HG03575 (cell line): ENCODE measurements at regions not wholly inside any gene's neighbourhood (a gene's known extent, or its start where the extent isn't known, plus 50 kb on each side); places are given as distances from the start of the nearest gene placed in this dataset.

Experiments
- ATAC-seq: cut with Tn5 transposase; IDR thresholded peaks from one replicate; pipeline ENCODE4 v1.9.1; 2021; ENCODE audit not compliant: unreplicated experiment, insufficient number of reproducible peaks, low FRiP score; ENCODE audit errors: extremely low read depth

DNA sequence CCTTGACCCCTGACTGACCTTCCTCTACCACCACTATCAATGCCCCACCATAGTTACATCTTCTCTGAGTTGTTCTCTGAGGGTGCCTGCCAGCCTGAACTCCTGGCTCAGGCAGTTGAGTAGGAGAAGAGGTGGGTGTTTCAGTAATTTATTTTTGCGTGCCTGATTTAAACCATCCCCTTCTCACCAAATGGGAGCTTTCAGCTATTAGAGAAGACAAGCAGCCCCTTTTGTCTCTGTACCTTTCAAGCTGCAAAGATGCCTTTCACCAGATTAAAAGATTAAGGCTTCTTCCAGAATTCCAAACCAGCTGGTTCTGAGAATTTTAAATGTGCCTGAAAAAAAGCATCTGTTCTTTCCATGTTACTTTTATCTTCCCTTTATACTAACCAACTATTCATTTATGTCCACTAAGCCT lies 223.8 kb downstream of the FAM76B start:
- no peak for ATAC-seq

DNA sequence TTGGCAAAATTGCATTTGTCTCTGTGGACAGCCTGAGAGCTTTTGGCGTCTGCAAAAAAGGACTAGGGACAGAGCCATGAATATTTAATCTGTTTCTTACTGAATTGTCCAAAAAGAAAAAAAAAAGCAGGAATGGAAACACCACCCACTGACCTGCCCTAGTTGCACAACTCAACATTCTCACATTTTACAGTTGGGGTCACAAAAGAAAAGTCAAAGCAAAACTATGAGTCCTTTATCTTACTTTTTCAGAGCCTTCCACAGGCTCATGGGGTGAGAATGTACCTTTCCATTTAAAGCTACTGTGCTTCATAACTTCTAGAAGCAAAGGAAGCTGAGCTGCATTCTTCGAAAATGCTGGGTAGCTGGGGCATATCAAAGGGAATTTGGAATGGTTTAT lies 225.7 kb downstream of the FAM76B start:
- no peak for ATAC-seq

DNA sequence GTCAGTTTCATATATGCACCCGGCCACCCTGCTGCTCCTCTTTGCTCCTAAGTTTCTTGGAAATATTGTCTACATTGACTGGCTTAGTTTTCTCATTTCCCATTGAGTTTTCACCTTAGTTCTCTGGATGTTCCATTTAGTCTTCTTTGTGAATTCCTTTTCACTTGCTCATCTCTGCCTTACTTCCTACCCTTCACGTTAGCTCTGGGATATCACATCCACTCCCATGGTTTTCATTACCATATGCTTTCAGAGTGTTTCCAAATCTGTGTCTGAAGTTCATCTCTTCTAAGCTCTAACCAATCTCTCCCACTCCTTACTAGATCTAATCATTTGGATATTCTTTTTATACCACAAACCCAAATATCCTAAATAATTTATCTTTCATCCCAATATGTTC lies 226.4 kb downstream of the FAM76B start:
- no peak for ATAC-seq

DNA sequence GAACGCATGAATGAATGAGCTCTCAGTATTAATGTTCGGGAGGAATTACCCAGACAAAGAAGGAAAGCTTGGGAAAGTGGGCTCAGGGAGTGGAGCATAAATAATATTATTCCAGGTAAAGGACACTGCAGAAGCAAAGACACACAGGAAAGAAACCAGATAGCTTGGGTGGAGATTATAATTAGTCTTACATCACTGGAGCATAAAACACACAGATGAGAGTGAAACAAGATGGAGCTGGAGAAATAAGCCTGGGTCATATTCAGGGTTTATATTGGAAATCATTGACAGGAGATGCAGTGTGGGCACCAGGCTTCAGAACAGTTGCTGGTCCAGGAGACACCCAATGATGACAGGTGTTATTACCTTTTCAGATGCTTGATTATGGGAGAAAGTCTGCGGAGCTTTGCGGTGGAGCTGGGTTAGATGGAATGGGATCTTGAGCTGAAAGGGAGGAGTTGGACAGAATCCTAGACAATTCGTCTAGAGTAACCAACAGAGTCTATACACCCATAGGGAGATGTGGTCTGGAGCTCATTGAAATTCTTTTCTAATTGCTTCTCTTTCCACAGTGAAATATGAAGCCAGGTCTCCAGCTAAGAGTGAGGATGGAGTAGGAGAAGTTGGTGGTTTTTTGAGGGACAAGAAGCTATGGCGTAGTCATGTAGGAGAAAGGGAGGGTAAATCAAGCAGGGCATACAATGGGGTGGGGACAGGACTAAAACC lies 227.2 kb downstream of the FAM76B start:
- no peak for ATAC-seq

DNA sequence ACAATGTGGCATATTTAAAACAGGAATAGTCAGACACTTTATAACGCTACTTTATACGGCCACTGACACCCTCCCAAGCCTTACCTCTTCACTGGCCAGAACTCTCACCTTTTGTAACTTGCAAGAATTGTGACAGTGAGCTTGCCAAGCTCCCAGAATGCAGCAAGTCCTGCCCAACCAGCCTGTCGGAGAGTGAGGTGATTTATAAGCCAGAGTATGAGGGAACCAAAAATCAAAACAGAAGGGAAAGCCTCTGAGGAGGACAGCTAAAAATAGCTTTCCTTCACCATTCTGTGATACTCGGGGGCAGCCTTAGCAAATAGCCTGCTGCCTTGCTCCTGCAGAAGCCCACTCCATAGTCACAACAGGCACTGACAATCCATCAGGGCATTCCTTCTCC lies 229.7 kb downstream of the FAM76B start:
- ATAC-seq, result no peak

DNA sequence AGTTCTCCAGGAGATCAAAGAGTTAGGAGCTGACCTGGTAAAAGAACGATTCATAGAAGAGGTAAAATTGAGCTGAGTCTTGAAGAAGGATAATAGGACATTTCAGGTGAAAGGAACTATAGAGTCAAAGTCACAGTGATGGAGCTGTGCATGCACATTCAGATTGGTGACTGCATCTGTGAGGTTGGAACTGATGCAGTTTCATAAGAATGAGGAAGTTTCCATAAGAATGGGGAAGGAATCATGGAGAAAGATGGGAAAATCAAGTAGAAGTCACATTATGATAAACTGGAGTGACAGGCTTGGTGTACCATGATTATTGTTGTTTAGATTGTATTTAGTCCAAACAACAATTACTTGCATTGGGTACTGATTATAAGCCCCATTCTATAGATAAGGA lies 232.2 kb downstream of the FAM76B start:
- no peak for ATAC-seq

DNA sequence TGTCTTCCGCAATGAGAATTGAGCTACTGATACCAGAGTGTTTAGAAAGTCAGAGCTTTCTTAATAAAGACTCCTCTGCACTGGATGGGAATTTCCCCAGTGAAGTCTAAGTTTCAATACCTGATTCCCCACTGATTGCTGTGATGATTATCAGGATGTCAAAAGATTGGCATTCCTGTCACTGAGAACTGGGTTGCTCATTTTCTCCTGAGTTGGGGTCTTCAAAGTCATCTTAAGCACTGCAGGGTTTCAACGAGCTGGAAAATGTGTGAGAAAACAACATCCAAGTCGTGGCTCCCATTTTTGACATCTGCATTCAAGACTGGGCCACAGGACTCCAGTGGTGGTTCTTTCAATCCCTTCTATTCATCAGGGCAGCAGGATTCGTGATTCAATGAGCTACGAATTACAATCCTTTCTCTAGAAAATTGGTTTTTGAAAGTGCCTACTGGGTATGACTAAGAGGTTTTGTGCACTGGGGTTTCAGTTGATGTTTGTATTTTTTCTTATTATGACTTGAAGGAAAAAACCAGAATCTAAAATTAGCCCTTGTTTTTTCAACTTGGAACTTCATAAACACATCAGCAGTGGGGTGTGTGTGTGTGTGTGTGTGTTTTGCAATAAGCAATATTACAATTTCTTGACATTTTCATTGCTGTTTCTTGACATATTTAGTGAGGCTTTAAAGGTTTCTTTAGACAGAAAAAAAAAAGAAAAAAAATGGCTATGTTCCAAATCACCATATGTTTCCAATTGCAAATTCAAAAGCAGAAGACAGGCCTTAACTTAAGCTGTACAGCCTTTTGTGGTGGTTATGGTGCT lies 233.0 kb downstream of the FAM76B start:
- peak; percentile 58 for ATAC-seq

DNA sequence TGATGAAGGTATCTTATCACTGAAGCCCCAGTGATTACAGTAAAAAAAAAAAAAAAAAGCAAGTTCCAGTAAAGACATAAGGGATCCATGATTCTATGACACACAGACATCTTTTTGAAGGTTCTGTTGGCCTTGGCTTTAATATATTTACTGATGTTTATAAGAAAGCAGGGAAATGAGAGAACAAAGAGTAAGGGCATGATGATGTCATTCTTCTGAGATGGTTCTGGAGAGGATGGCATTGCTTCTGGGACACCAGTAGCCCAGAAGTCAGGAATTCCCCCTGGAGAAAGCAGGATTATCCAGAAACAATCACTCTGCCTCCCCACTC lies 233.6 kb downstream of the FAM76B start:
- no peak for ATAC-seq

DNA sequence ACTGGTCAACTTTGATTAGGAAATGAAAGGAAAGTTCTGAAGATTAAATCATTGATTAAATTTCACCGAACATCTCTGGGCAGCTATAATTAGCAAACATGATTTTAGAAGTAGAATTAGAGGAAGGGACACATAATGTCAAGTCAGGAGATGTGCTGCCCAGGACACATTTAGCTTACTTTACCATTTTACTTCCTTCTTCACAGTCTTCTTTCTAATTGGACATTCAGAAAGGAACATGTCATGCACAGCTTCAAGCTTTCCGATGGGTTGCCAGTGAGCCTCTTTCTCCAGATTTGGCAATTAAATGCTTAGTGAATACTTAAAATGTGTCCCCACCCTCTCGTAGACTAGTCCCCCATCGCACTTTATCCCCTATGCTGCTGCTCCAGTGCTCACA lies 234.7 kb downstream of the FAM76B start:
- no peak for ATAC-seq

DNA sequence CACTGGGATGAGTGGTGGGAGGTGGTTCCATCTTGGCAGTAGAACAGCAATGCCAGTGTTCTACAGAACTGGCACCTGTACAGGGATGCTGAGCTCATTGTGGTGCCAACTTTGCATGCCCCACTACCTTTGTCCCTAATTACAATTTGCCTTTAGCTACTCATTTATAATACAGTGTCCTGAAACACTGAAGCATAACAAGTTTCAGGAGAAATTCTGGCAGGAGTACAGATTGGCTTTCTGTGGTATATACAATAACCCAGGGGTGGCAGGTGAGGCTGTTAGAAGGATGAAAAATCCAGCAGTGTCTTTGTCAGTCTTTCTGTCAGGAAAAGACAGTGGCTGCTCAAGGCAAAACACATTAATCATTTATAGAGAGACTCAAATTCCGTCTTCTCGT lies 240.3 kb downstream of the FAM76B start:
- ATAC-seq, result no peak

DNA sequence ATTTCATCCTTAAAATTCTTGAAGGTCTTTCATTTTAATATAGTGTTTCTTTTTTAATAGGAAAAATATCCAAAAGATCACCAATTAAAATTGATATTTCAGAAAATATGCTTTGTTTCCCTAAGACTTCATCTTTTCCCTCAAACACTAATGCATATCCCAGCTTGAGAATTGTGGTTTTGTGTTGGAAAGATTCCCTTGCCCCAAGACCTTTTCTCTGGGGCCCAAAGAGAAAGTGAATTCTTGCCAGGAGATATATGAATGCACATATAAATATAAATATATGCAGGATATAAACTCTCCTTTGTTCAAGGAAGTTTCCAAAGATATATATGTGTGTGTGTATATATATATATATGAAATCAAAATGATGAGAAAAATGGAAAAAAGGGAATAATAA lies 241.2 kb downstream of the FAM76B start:
- no peak for ATAC-seq

DNA sequence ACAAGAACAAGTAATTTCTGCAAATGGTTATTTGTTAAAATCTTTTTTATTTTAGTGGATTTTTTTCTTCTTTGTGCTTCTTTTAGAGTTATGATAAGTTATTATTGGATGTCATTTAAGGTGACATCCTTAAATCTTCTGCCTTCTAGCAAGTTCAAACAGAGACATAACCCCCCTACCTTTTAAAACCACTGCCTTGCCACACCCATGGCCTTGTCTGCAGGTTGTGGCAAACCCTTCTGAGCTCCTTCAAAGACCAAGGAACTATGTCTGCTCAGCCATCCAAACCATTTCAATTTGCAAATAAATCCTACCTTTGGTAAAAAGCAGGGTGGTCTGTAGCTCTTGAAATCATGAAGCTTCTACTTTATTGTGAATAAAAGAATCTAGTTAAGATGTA lies 241.6 kb downstream of the FAM76B start:
- ATAC-seq, result no peak

DNA sequence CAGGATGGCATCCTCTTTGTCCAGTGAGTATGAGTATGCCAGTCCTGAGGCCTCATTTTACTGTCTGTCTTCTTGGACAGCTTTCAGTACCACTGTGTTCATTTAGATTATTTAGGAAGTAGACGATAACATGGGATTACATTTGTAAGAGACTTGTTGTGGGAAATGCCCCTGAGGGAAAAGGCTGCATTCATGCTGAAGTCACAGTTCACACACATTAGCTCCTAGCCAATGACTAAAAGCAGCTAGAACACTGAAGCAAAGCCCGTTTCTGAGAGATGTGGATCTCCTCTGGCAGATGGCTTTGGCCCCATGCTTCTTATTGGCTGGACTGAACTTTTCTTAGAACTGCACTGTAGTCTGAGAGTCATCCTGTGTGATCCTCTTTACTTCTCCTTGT lies 242.4 kb downstream of the FAM76B start:
- no peak for ATAC-seq

DNA sequence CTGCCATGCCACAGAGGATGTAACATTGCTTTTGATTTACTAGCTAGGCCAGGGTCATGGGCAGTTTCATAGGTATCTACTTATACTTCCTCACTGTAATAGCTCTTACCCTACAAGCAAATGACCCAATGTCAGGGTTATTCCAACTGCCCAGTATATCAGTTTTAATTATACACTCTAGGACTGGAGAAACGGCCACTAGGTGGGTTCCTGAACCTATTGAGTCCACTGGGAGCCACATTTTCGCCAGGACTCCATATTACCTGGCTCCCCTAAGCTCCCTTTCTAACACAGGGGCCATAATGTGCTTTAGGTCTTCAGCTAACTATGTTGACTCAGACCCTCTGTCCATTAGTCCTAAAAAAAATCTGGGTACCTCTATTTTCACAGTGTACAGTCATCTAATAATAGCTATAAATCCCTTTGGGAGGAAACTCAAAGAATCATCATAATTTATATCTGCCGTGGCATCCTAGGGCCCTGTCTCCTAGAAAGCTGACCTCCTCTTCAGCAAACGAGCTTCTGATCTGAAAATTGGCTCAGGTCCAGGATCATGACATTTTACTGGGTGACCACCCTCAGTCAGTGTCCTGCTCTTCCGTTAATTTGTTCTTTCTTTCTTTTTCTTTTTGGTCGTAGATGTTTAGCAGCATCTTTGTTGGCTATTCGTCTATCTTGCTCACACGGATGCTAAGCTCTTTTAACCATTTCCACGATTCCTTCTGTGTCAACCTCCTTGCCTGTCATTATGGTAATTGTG lies 244.3 kb downstream of the FAM76B start:
- ATAC-seq, result no peak

DNA sequence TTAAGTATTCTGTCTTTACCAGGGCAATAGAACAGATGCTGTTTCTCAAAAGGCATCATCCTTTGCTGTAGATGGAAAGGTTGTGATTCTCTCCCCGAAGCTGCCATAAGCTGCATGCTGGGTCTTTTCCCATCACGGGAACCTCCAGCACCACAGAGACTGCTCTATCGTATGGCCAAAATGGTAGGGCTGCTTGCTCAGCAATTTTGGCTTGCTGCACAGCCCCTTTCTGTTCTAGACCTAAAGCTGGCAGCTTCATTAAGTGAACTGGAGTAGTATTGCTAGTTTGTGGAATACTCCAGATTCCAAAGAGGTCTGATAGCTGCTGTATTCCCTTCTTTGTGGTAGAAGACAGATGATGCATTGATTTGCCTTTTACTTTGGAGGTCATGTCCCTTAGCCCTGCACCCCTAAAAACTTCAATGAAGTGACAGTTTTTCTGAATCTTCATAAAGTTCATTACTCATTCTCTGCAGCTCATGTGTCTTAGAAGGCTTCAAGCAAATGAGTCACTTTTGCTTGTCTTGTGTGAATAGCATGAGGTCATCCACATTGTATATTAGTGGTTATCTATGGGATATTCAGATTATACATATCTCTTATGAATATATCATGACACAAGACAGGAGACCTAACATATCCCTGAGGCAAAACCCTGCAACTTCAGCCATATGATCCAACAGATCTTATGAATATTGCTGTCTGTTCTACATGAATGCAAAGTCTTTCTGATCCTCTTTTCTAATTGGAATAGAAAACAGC lies 245.3 kb downstream of the FAM76B start:
- no peak for ATAC-seq

DNA sequence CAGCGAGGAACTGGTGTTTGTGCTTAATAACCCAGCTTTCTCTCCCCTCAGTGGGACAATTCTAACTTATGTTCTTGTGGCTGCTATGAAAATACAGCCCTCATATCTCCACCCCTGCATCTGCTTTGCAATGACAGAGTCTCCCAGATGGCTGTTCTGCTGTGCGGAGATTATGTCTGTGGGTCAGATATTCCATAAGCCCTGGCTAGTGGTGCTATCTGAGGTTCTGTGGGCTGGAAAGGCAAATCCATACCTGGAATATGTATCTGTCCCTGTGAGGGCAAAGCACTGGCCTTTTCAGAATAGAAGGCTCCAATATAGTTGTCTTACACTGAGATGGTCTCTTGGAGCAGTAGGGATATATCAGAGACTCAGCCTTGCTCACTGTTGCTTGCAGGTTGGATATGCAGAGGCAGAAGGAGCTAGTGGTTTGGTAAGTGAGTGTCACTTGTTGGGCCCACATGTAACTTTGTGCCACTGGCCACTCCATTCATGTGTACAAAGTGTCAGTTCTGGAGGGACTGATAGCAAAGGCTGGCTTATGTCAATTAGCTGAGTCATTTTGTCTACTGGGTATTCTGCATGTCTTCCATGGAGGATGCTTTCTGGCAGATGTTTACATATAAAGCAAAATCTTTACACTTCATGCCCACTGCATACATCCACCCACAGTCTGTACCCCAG lies 246.6 kb downstream of the FAM76B start:
- ATAC-seq, result no peak

DNA sequence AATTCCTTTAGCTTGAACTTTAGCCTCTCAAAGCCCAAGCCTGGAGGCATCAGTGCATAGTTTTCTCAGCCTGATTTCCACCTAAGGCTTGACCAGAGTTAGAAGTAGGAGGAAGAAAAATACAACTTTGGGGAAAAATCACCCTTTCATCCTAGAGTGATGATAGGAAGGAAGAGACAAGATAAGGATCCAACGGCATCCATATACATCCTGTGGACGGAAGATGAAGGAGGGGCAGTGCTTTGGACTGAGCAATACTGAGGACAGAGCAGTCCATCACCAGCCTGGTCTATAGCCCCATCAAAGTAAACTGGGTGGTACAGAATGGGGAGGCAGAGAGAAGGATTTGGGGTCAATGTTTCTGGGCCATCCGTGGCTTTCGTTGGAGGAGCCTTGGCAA lies 247.9 kb downstream of the FAM76B start:
- ATAC-seq, result no peak

DNA sequence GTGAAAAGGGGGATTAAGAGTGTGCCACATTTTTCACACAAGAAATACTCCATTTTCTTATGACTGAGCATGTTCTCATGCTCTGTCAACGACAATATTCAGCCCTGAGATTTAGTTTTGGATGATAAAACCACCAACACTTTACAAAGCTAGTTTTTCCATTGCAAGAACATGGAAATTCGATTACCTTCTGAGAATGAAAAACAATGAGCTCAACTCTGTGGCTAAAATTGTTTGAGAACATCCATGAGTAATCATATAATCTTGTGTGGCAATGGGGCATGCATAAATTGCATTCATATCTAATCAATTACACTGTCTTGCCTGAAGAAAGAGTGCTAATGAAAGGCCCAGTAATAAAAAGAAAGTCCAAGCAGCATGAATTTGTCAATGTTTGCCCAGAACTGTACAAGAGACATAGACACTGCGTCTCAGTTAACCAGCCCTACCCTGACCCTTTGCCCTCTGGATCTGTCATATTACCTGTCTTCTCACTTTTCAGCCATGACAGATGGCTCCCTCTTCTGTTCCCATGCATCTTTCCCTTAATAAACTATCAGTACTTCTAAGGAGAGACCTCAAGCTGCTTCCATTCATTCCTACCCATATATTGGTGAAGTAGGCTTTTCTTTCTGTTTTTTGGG lies 253.4 kb downstream of the FAM76B start:
- ATAC-seq, result no peak
